ENCODE measurements at regions not wholly inside any gene's neighbourhood (a gene's known extent, or its start where the extent isn't known, plus 50 kb on each side); places are given as distances from the start of the nearest gene placed in this dataset.

GRCh38 chr3:163573324-163573723, 1505.0 kb downstream of the SI start:
- Mint-ChIP-seq H3K27ac (no peak overlapping the region; a peak in 1 of 7 replicates), H3K27me3 (ENCODE audit: low read depth) (no peaks in the 10 kb centered on the region), H3K9me3 (peaks cover 11 to 17% of the 10 kb centered on the region in 2 experiments), H3K36me3 (ENCODE audit: insufficient read depth in 1 of 3, low read depth in 3 of 3) (peaks cover 6 to 10% (median 9%) of the 10 kb centered on the region in 3 experiments), H3K4me1 (no peaks in the 10 kb centered on the region), H3K4me3 (no peak overlapping the region)
- H3K79me2 ChIP-seq (ENCODE audit: insufficient read depth, low read length), result no peaks in the 10 kb centered on the region
- no CpG with 5 or more reads among the region's 3 CpGs for WGBS (ENCODE audit: extremely low coverage, insufficient read length, low lambda C conversion rate)
- H3K18ac ChIP-seq (ENCODE audit: insufficient read length, low read depth, low read length), result no peak overlapping the region
- H2AFZ ChIP-seq (ENCODE audit: low read length), result no peak overlapping the region
- H2BK5ac ChIP-seq (ENCODE audit: insufficient read length, low read length), result no peak overlapping the region
- no peak overlapping the region for H3K23ac ChIP-seq (ENCODE audit: insufficient read length, low read depth, low read length)
- no peak overlapping the region for H3K14ac ChIP-seq (ENCODE audit: insufficient read depth, low read length)
- no peak for TF ChIP-seq CTCF (conservative IDR thresholded peaks at IDR 0.05)
- no peak overlapping the region for H3K9ac ChIP-seq (ENCODE audit: extremely low read depth, insufficient read length, low read length)
- no peak overlapping the region for H3K4ac ChIP-seq (ENCODE audit: low read depth, low read length)
- H4K20me1 ChIP-seq (ENCODE audit: control insufficient read depth, insufficient read depth, insufficient read length), result no peaks in the 10 kb centered on the region
- no peak overlapping the region for H2BK120ac ChIP-seq (ENCODE audit: low read depth, low read length, poor library complexity, severe bottlenecking)
- H3K4me2 ChIP-seq (ENCODE audit: insufficient read depth, insufficient read length, low read length), result no peak overlapping the region
- H2BK12ac ChIP-seq (ENCODE audit: insufficient read length, low read depth, low read length), result no peak overlapping the region
- H2BK15ac ChIP-seq (ENCODE audit: low read depth, low read length), result no peak overlapping the region
- no peaks in the 10 kb centered on the region for H3K23me2 ChIP-seq (ENCODE audit: insufficient read length, low read depth, low read length, poor library complexity, severe bottlenecking)
- H3K27me3 ChIP-seq (ENCODE audit: insufficient read depth, low read length), result no peaks in the 10 kb centered on the region
- H4K5ac ChIP-seq (ENCODE audit: insufficient read length, low read depth, low read length), result no peak overlapping the region
- no peak overlapping the region for H3K56ac ChIP-seq (ENCODE audit: insufficient read length, low read depth, low read length)
- DNase-seq, result no peak
- H3T11ph ChIP-seq (ENCODE audit: low read length), result no peak overlapping the region
- no peaks in the 10 kb centered on the region for H3K4me1 ChIP-seq (ENCODE audit: insufficient read depth, low read length)
- H4K91ac ChIP-seq (ENCODE audit: insufficient read length, low read depth, low read length), result no peak overlapping the region
- no peaks in the 10 kb centered on the region for H3K9me3 ChIP-seq (ENCODE audit: control insufficient read depth, low read depth, low read length)
- H2BK20ac ChIP-seq (ENCODE audit: low read depth, low read length, poor library complexity, severe bottlenecking), result no peak overlapping the region
- H3K79me1 ChIP-seq (ENCODE audit: insufficient read depth, low read depth, low read length, poor library complexity, severe bottlenecking), result no peaks in the 10 kb centered on the region
- H4K8ac ChIP-seq (replicated peaks; ENCODE audit: insufficient read length, low read depth, low read length), result no peak overlapping the region
- no peak overlapping the region for H2AK5ac ChIP-seq (ENCODE audit: insufficient read length, low read length)
- no peak overlapping the region for H3K27ac ChIP-seq (ENCODE audit: insufficient read length, low read depth, low read length)
